Activated CD4-positive, CD25-positive, alpha-beta regulatory T cell (primary cell): ENCODE measurements at regions not wholly inside any gene's neighbourhood (a gene's known extent, or its start where the extent isn't known, plus 50 kb on each side); places are given as distances from the start of the nearest gene placed in this dataset.
"Not testable (repeated sequence)": the region's sequence is repeated elsewhere in the genome, so short reads cannot be mapped to it uniquely, and the experiment has no call there.

Source experiments
- DNase-seq, 4 experiments: peaks; one replicate each; lab custom pipeline; 2025; lab: John Stamatoyannopoulos, UW

GRCh38 chr9:95785209-95785608 lies 90.3 kb upstream of the ERCC6L2 start:
- DNase-seq: no peak

GRCh38 chr9:95784318-95784717 lies 91.2 kb upstream of the ERCC6L2 start:
- DNase-seq: no peak

DNA sequence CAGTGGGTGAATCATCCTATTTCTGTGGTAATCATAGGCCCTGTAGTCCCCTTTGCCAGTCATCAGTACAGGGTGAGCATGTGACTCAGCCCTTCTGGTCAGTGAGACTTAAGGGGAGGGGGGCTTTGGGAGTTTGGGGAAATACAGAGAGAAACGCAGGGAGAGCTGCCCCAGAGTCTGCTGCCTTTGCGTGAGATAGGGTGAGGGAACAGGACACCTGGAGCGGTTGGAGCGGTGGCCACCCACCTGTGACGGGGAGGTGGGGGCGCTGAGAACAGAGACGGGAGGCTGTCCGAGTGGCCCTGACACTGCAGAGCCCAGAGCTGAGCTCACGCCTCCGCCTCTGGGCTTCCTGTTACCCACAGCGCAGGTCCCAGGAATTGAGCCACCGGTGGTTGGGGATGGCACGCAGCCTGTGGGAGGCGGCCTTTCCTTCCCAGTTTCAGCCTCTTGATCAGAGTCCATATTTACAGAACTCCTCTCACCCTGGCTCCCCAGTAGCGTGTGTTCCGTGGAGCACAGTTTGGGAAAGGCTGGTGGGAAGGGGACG lies 92.0 kb upstream of the ERCC6L2 start:
- no peak for DNase-seq

DNA sequence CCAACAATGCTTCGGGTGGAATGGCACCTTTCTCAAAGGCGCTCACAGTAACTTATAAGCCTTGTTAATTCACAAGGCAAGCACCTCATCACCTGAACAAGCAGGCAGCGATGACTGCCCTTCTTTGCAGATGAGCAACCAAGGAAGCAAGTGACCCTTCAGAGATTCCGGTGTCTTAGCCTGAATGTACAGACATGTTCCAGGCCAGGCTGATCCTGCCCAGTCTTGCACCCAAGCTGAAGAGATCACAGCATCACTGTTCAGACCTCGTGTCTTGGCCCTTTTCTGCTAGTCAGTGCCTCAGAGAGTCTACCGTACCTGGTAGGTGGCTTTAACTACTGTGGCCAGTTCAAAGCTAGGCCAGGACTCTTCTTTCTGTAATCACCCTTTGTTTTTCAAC lies 94.7 kb upstream of the ERCC6L2 start:
- no peak for DNase-seq

DNA sequence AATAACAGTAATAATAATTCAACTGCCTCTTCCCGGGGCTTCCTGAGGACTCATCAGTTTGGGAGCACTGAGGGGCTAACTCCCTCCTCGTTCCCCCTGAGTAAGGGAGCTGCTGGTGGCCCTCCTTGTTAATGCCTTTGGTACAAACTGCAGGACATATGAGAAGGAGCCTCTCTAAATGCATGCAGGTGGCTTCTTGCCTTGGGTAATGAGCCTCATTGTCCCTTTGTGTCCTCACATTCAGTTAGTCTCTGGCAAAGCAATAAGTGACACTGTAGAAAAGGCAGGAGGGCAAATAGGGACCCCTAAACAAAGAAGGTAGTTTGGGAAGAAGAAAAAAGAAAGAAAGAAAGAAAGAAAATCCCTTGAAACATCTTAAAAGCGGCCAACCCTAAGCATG lies 95.4 kb upstream of the ERCC6L2 start:
- DNase-seq: no peak

- DNase-seq: not testable (repeated sequence)
Measured at GRCh38 chr9:95779597-95779996, 95.9 kb upstream of the ERCC6L2 start.

GRCh38 chr9:95778957-95779356 lies 96.5 kb upstream of the ERCC6L2 start:
- no peak for DNase-seq

DNA sequence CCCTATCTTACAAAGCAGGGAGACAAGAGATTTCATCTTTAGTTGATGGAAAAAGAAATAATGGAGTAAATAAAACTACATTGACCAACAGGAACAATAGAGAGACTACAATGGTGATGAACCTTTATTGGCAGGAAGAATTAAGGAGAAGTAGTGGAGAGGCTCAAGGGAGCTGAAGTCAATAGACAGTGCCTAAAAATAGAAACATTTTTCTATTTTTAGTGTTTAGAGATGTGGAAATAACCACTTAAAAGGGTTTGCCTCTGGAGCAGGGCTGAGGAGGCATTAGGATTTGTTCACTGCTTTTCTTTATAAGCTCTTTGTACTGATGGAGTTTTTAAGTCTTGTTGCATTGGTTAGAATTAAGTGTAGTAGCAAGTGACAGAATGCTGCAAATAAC lies 98.4 kb upstream of the ERCC6L2 start:
- no peak for DNase-seq

GRCh38 chr9:95776176-95776575 lies 99.3 kb upstream of the ERCC6L2 start:
- DNase-seq: no peak

GRCh38 chr9:95775191-95775590 lies 100.3 kb upstream of the ERCC6L2 start:
- no peak for DNase-seq

GRCh38 chr9:95773053-95773418 lies 102.5 kb upstream of the ERCC6L2 start:
- no peak for DNase-seq

DNA sequence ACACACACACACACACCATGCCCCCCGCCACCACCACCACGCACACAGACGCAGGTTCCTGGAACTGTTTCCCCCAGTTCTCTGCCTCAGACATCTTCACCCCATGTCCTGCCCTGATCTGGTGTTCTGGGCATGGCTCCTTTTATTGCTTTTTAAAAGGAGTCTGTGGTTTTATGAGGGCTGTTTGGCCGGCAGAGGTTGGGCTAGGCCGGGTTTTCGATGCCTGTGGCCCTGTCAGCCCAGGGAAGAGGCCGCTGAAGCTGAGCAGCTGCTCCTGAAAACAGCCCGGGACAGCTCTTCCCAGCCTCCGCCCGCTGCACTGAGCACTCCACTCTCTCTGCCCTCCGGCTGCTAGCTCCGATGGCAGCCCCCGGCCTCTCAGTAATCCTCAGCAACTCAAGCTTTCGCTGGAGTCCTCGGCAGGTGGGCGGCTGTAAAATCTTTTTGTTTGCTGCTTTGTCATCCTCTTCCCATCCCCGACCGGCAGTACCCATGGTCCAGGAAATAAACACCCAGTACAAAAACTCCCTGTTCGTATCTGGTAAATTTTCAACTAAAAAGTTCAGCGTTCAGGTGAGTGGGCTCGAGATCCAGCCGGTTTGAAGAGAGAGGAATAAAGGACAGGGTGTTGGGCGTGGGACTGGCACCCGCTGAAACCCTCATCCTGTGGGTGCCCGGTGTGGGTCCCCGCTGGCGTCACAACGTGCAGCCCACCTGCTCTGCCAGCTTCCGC lies 103.0 kb upstream of the ERCC6L2 start:
- DNase-seq: no peak

- no peak for DNase-seq
Measured at GRCh38 chr9:95771556-95772246, 103.8 kb upstream of the ERCC6L2 start.

DNA sequence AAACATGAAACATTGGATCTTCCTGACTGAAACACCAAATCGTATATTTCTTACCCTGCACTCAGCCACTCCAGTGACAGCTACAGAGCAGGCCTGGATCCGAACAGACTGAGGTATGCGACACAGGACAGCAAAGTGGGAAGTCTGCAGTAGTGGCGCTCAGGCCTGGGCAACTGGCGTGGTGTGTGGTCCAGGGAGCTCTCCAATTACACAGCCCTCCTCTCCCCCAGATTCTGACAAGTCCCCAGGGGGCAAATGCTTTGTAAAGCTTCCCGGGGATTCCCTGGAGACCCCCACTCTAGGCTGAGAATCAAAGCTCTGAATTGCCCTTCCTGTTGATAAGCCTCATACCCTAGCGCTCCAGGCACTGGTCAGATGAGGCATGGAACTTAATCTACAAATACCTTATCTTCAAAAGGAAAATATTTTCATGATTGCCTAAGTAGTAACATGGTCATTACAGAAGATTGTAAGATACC lies 104.8 kb upstream of the ERCC6L2 start:
- no peak for DNase-seq

- DNase-seq: no peak
Measured at GRCh38 chr9:95769909-95770433, 105.5 kb upstream of the ERCC6L2 start.

GRCh38 chr9:95769473-95769872 lies 106.0 kb upstream of the ERCC6L2 start:
- no peak for DNase-seq

- no peak for DNase-seq
Measured at GRCh38 chr9:95766906-95767305, 108.6 kb upstream of the ERCC6L2 start.

GRCh38 chr9:95764533-95765319 lies 110.8 kb upstream of the ERCC6L2 start:
- DNase-seq: no peak

DNA sequence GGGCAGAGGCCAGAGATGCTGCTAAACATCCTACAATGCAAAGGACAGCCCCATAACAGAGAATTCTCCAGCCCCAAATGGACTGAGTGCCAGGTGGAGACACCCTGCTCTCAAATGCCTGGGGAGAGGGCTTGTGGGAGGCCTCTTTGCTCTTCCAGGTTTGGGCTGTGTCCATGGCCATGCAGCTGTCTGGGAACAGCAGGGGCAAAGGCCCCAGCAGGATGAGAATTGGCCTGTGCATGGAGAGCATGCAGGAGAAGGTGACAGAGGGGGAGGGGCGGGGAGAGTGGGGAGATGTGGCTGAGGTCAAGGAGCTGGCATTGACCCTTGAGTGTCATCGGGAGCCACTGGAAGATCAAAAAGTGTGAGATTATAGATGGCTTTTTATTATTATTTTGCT lies 111.5 kb upstream of the ERCC6L2 start:
- no peak for DNase-seq

GRCh38 chr9:95763006-95763405 lies 112.5 kb upstream of the ERCC6L2 start:
- DNase-seq: no peak

- no peak for DNase-seq
Measured at GRCh38 chr9:95762322-95762721, 113.2 kb upstream of the ERCC6L2 start.

- no peak for DNase-seq
Measured at GRCh38 chr9:95760791-95761190, 114.7 kb upstream of the ERCC6L2 start.
